NCI-H1417 treated with DMSO at 0.1 percent for 48 hours (cell line): ENCODE measurements at regions not wholly inside any gene's neighbourhood (a gene's known extent, or its start where the extent isn't known, plus 50 kb on each side); places are given as distances from the start of the nearest gene placed in this dataset.
"Not testable (repeated sequence)": the region's sequence is repeated elsewhere in the genome, so short reads cannot be mapped to it uniquely, and the experiment has no call there.

Source experiments
- DNase-seq: peaks from one replicate; lab custom pipeline; 2025; lab: John Stamatoyannopoulos, UW

- DNase-seq, result not testable (repeated sequence)
Measured at GRCh38 chr1:25171013-25171412, 61.3 kb downstream of the SYF2 start.

- no peak for DNase-seq
Measured at GRCh38 chr1:25170439-25170838, 61.9 kb downstream of the SYF2 start.

- no peak for DNase-seq
Measured at GRCh38 chr1:25169610-25170009, 62.7 kb downstream of the SYF2 start.

GRCh38 chr1:25169168-25169567, 63.1 kb downstream of the SYF2 start:
- DNase-seq, result no peak

GRCh38 chr1:25168193-25169071, 63.9 kb downstream of the SYF2 start:
- DNase-seq, result no peak

- DNase-seq, result no peak
Measured at GRCh38 chr1:25167269-25168192, 64.8 kb downstream of the SYF2 start.

GRCh38 chr1:25166847-25167246, 65.5 kb downstream of the SYF2 start:
- no peak for DNase-seq

- no peak for DNase-seq
Measured at GRCh38 chr1:25163986-25164385, 68.3 kb downstream of the SYF2 start.

- DNase-seq, result no peak
Measured at GRCh38 chr1:25161981-25162380, 70.3 kb downstream of the SYF2 start.

- no peak for DNase-seq
Measured at GRCh38 chr1:25157846-25158245, 74.5 kb downstream of the SYF2 start.

GRCh38 chr1:25150985-25151495, 81.3 kb downstream of the SYF2 start:
- no peak for DNase-seq

GRCh38 chr1:25148673-25149300, 83.5 kb downstream of the SYF2 start:
- no peak for DNase-seq

GRCh38 chr1:25146451-25146855, 85.8 kb downstream of the SYF2 start:
- DNase-seq, result no peak

GRCh38 chr1:25145775-25146393, 86.4 kb downstream of the SYF2 start:
- DNase-seq, result no peak

- DNase-seq, result no peak
Measured at GRCh38 chr1:25140073-25140797, 92.1 kb downstream of the SYF2 start.

- DNase-seq, result no peak
Measured at GRCh38 chr1:25137521-25138395, 94.5 kb downstream of the SYF2 start.

GRCh38 chr1:25137106-25137505, 95.2 kb downstream of the SYF2 start:
- DNase-seq, result no peak

- DNase-seq, result no peak
Measured at GRCh38 chr1:25135909-25136308, 96.4 kb downstream of the SYF2 start.

GRCh38 chr1:25134801-25135461, 97.4 kb downstream of the SYF2 start:
- DNase-seq, result no peak
